ENCODE measurements at regions not wholly inside any gene's neighbourhood (a gene's known extent, or its start where the extent isn't known, plus 50 kb on each side); places are given as distances from the start of the nearest gene placed in this dataset.

DNA sequence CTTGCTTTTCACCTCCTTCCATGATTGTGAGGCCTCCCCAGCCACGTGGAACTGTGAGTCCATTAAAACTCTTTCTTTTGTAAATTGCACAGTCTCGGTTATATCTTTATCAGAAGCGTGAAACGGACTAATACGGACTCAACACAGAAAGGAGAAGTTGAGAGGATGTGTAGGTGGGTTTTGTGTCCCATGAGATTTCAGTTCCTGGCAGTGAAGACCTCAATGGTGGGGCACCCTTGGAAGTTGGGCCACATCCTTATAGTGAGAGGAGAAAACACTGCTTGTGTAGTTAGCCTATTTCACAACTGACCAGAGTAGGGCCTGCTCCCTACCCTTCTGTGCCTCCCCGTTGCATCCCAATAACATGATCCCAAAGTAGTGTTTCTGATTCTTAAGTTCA is 98.9 kb upstream of the TNC start:
- TF ChIP-seq, protein P1, sequence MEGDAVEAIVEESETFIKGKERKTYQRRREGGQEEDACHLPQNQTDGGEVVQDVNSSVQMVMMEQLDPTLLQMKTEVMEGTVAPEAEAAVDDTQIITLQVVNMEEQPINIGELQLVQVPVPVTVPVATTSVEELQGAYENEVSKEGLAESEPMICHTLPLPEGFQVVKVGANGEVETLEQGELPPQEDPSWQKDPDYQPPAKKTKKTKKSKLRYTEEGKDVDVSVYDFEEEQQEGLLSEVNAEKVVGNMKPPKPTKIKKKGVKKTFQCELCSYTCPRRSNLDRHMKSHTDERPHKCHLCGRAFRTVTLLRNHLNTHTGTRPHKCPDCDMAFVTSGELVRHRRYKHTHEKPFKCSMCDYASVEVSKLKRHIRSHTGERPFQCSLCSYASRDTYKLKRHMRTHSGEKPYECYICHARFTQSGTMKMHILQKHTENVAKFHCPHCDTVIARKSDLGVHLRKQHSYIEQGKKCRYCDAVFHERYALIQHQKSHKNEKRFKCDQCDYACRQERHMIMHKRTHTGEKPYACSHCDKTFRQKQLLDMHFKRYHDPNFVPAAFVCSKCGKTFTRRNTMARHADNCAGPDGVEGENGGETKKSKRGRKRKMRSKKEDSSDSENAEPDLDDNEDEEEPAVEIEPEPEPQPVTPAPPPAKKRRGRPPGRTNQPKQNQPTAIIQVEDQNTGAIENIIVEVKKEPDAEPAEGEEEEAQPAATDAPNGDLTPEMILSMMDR (conservative IDR thresholded peaks at IDR 0.05; ENCODE audit: low read length), result no peak
- no peak for DNase-seq (ENCODE audit: low read depth)

DNA sequence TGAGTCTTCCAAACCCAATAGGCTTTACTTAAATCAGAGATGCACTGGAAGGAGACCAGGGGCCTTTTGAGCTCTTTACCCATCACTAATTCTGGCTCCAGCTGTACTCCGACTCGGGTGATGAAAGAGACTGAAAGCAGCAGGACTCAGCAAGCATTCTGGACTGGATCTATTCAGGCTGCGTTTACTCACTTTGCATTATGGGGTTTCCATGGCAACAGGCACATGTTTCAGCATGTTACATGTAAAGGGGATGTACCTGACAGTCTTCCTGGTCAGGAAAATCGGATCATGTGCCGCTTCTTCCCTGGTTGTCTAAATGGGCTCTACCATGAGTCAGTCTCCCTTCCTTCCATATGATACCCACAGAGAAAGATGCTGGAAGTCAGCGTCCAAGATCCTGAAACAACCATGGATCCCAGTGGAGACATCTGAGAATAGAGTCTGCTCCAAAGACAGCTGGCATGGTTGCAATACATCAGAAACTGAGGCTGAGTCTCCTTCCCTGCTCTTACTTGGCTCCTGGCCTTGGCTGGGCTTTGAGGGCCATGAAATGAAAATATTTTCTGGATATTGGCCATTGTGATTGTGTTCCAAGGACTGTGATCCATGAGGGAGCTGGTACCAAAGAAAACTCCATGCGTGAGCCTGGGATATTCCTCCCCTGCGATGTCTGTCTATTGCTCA is 102.5 kb upstream of the TNC start:
- TF ChIP-seq, protein P1 (conservative IDR thresholded peaks at IDR 0.05; ENCODE audit: low read length), result no peak
- peak; percentile 55 for DNase-seq (ENCODE audit: low read depth)
- no peak overlapping the region for H3K4me3 ChIP-seq (ENCODE audit: low read length)

More for the DNA sequence above, 98.9 kb upstream of the TNC start:
- no peak overlapping the region for H3K4me3 ChIP-seq (ENCODE audit: low read length)

DNA sequence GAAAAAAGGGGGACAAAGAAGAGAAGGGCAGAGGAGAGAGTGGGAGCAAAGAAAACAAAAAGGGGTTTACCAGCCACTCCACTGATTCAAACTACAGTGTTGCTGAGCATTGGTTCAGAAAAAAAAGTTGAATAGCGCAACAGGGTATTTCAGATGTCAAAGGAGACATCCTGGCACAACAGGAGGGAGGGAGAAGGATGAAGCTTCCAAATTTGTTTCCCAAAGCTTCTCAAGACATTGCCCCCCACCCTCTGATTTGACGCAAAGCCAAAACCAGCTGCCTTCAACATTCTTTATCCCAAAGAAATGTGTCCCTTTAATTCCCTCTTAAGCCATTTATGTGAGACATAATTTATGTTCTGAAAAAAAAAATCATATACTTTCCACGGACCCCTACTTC is 105.5 kb upstream of the TNC start:
- TF ChIP-seq, protein P1 (conservative IDR thresholded peaks at IDR 0.05; ENCODE audit: low read length), result no peak
- DNase-seq (ENCODE audit: low read depth), result no peak
- no peak overlapping the region for H3K4me3 ChIP-seq (ENCODE audit: low read length)

DNA sequence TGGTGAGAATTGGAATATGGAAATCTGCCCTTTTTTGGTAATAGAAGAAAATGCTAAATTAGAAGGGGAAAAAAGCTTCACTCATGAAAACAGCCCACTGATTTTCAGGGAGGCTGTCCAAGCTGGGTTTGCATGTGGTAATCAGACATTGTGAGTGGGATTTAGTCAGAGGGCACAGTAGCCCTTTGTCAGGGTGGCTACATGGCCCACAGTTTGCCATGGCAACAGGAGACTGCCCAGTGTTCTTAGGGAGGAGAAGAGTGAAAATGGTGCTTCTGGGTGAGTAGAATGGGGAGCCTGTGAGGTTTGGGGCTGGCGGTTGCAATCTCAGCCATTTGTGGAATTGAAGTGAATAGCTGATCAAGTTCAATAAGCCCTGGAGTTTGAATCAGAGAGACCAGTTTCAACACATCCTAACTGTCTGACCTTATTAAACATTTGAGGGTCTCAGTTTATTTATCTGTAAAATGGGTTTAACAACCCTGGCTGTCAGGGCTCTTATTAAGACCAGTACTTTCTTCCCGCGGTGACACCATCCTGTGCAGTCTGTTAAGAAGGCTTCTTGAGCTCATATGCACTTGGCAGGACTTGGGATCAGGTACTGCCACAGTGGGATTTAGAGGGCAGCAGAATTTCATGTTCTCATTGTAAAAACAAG is 107.6 kb upstream of the TNC start:
- TF ChIP-seq, protein P1 (conservative IDR thresholded peaks at IDR 0.05; ENCODE audit: low read length), result no peak
- no peak for DNase-seq (ENCODE audit: low read depth)
- H3K4me3 ChIP-seq (ENCODE audit: low read length), result no peak overlapping the region

DNA sequence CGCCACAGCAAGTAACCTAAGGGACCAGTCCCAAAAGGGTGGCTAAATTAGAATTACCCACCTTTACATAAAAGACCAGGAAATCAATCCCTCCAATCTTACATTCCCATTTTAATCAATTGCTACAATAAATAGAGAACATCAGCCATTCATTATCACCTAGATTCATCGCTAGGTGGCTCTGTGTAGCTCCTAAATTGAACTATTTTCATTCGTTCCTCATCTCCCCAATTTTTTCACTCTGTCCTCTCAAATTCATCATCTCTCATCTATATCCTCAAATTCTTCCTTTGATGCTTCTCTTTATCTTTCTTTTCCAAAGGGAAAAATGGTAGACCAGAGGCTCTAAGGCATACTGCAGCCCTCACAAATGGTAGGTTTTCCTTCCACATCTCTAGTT is 108.2 kb upstream of the TNC start:
- H3K4me3 ChIP-seq (ENCODE audit: low read length), result no peak overlapping the region
- TF ChIP-seq, protein P1 (conservative IDR thresholded peaks at IDR 0.05; ENCODE audit: low read length), result no peak
- DNase-seq (ENCODE audit: low read depth), result no peak

DNA sequence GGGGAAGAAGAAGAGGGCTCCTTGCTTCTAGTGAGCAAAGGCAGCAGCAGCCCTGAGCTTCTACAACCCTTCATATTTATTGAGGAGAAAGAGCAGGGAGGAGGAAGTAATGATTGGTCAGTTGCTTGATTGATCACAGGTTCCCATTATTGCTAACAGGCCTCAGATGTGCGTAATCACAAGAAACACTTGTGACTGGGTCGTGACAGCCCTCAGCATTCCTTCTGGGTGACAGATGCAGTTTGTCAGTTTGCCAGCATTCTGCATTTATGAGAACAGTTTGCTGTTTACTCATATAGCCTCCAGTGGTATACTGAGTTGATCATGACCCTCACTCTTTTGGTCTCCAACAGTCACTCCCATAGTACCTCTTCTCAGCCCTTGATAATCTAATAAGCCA is 111.5 kb upstream of the TNC start:
- H3K4me3 ChIP-seq (ENCODE audit: low read length), result no peak overlapping the region
- TF ChIP-seq, protein P1 (conservative IDR thresholded peaks at IDR 0.05; ENCODE audit: low read length), result no peak
- DNase-seq (ENCODE audit: low read depth), result peak; percentile 38

DNA sequence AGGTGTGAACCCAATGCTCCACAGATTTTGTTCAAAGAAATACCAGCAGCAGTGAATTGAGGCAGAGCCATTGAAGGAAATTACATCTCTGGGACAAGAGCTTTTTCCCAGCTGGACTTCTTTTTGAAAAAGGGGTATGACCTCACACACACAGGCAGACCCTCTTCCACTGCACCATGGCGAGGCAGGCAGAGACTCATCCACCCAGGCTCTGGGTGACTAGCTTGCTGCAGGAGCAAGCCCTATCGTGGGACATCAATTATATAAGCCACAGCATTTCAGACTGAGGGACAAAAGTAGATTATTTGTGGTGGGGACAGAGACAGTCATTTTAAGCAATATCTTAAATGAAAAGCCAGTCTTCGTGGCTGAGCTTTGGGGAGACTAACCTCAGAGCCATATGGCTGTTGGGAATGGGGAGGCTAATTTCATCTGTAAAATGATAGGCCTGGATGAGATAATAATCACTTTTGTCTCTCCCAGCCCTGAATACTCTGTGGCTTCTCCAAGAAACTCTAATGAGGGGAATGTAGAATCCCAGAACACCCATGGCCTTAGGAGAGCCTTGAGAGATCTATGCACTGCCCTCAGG is 113.1 kb upstream of the TNC start:
- no peak overlapping the region for H3K4me3 ChIP-seq (ENCODE audit: low read length)
- TF ChIP-seq, protein P1 (conservative IDR thresholded peaks at IDR 0.05; ENCODE audit: low read length), result no peak
- DNase-seq (ENCODE audit: low read depth), result no peak

Data from AG10803 (cell line).